SK-N-SH (cell line): ENCODE measurements at regions not wholly inside any gene's neighbourhood (a gene's known extent, or its start where the extent isn't known, plus 50 kb on each side); places are given as distances from the start of the nearest gene placed in this dataset.

Experiments used
- CTCF ChIA-PET: fragments of 300-600, 350-600 bp; formaldehyde crosslinking; extraction: SDS; loops from one replicate; lab custom pipeline; 2021; lab: Yijun Ruan, JAX
- POLR2A ChIA-PET: fragments of 350-600 bp; sonication (Branson Sonifier 250); formaldehyde crosslinking; extraction: SDS; loops from one replicate; lab custom pipeline; 2020; ENCODE audit warnings: antibody characterized with exemption, inconsistent platforms; lab: Yijun Ruan, JAX
- DNase-seq: peaks from one replicate; pipeline ENCODE4 v3.0.0; 2012
- H2AFZ ChIP-seq: fragments of 200-600 bp; sonication (generic); 2 replicates; pipeline ENCODE4 v1.8.1; 2016; ENCODE audit warnings: antibody characterized with exemption, mild to moderate bottlenecking, low read depth
- H3F3A ChIP-seq: fragments of 200-600 bp; sonication (generic); replicated peaks from 2 replicates; pipeline ENCODE3; 2016; ENCODE audit warnings: antibody characterized with exemption, mild to moderate bottlenecking; ENCODE audit not compliant: insufficient read depth
- H3K27ac ChIP-seq, 2 experiments: fragments of 200-500 bp in 1 of 2; fragments of 200-600 bp in 1 of 2; sonication (Bioruptor generic) in 1 of 2; sonication (generic), shearing (Covaris generic) in 1 of 2; 2 replicates each; pipeline versions ENCODE4 v1.5.1 to v1.6.1; 2014 to 2016; ENCODE audit warnings: low read depth in 2 of 2, inconsistent platforms in 1 of 2, low read length in 1 of 2, mild to moderate bottlenecking in 1 of 2, mixed read lengths in 1 of 2
- H3K27me3 ChIP-seq: fragments of 200-600 bp; sonication (generic), shearing (Covaris generic); 2 replicates; pipeline ENCODE4 v1.6.1; 2016; ENCODE audit warnings: mixed run types; ENCODE audit not compliant: insufficient read depth
- H3K36me3 ChIP-seq, 2 experiments: fragments of 200-500 bp in 1 of 2; fragments of 200-600 bp in 1 of 2; sonication (Bioruptor generic) in 1 of 2; sonication (generic) in 1 of 2; replicated peaks in 1 of 2; 2 replicates each; pipeline versions ENCODE3 to v1.5.1; 2014 to 2016; ENCODE audit warnings: low read length in 1 of 2, mild to moderate bottlenecking in 1 of 2; ENCODE audit not compliant: insufficient read depth in 2 of 2, control insufficient read depth in 1 of 2
- H3K4me1 ChIP-seq, 2 experiments: fragments of 200-500 bp in 1 of 2; fragments of 200-600 bp in 1 of 2; sonication (Bioruptor generic) in 1 of 2; sonication (generic), shearing (Covaris generic) in 1 of 2; 2 replicates each; pipeline versions ENCODE4 v1.5.1 to v1.6.1; 2014 to 2016; ENCODE audit warnings: low read depth in 1 of 2, low read length in 1 of 2, mixed run types in 1 of 2; ENCODE audit not compliant: insufficient read depth in 2 of 2, control insufficient read depth in 1 of 2
- H3K4me2 ChIP-seq: fragments of 200-600 bp; sonication (generic), shearing (Covaris generic); 2 replicates; pipeline ENCODE4 v1.6.1; 2017; ENCODE audit warnings: mixed run types
- H3K4me3 ChIP-seq, 2 experiments: fragments of 200-500 bp in 1 of 2; fragments of 200-600 bp in 1 of 2; sonication (Bioruptor generic) in 1 of 2; sonication (generic), shearing (Covaris generic) in 1 of 2; 2 replicates each; pipeline versions ENCODE4 v1.5.1 to v1.8.1; 2014 to 2016; ENCODE audit warnings: low read depth in 2 of 2, inconsistent platforms in 1 of 2, low read length in 1 of 2, mild to moderate bottlenecking in 1 of 2, mixed read lengths in 1 of 2, moderate library complexity in 1 of 2
- H3K79me2 ChIP-seq: fragments of 200-600 bp; sonication (generic); 2 replicates; pipeline ENCODE4 v1.8.1; 2017; ENCODE audit warnings: mild to moderate bottlenecking; ENCODE audit not compliant: insufficient read depth
- H3K9ac ChIP-seq: fragments of 200-600 bp; sonication (generic); 2 replicates; pipeline ENCODE4 v1.6.1; 2017; ENCODE audit warnings: mixed run types
- H3K9me2 ChIP-seq: fragments of 200-600 bp; sonication (generic); 2 replicates; pipeline ENCODE4 v1.6.1; 2017; ENCODE audit warnings: mixed run types
- H3K9me3 ChIP-seq: fragments of 200-600 bp; sonication (generic); 2 replicates; pipeline ENCODE4 v1.6.1; 2017; ENCODE audit warnings: mixed run types, mild to moderate bottlenecking, moderate library complexity
- H4K20me1 ChIP-seq: fragments of 200-600 bp; sonication (generic); 2 replicates; pipeline ENCODE4 v1.6.1; 2017; ENCODE audit warnings: mild to moderate bottlenecking, mixed run types; ENCODE audit not compliant: insufficient read depth
- CHD2 ChIP-seq: fragments of 150-350 bp; IDR thresholded peaks from 2 replicates; pipeline ENCODE4 v1.6.1; 2018; ENCODE audit warnings: low read length; ENCODE audit not compliant: partially characterized antibody
- EP300 ChIP-seq, 2 experiments: IDR thresholded peaks; 2 replicates each; pipeline versions ENCODE4 v1.4.0 to v1.6.1; 2012; ENCODE audit warnings: borderline replicate concordance in 1 of 2, low read depth in 1 of 2, low read length in 1 of 2
- EZH2phosphoT487 ChIP-seq: fragments of 200-600 bp; sonication (generic); IDR thresholded peaks from 2 replicates; pipeline ENCODE4 v1.6.1; 2017; ENCODE audit warnings: low read depth, mixed run types, mild to moderate bottlenecking, antibody characterized with exemption, moderate library complexity, borderline replicate concordance
- FOSL2 ChIP-seq: IDR thresholded peaks from 2 replicates; pipeline ENCODE4 v1.4.0; 2012; ENCODE audit warnings: low read depth, mild to moderate bottlenecking, moderate library complexity, borderline replicate concordance
- FOXM1 ChIP-seq: IDR thresholded peaks from 2 replicates; pipeline ENCODE4 v1.4.0; 2012; ENCODE audit warnings: low read depth, mild to moderate bottlenecking
- IRF3 ChIP-seq: fragments of 150-350 bp; IDR thresholded peaks from 2 replicates; pipeline ENCODE4 v1.6.1; 2016; ENCODE audit warnings: mild to moderate bottlenecking, low read depth, low read length
- JUND ChIP-seq: IDR thresholded peaks from 2 replicates; pipeline ENCODE4 v1.4.0; 2012
- MAX ChIP-seq: IDR thresholded peaks from 2 replicates; pipeline ENCODE4 v1.4.0; 2012; ENCODE audit warnings: low read depth
- MEF2A ChIP-seq: IDR thresholded peaks from 2 replicates; pipeline ENCODE4 v1.4.0; 2012; ENCODE audit warnings: low read depth, borderline replicate concordance
- NFIC ChIP-seq: IDR thresholded peaks from 2 replicates; pipeline ENCODE4 v1.4.0; 2012; ENCODE audit warnings: borderline replicate concordance
- NRF1 ChIP-seq: IDR thresholded peaks from 2 replicates; pipeline ENCODE4 v1.6.1; 2012; ENCODE audit warnings: low read depth, mild to moderate bottlenecking, low read length
- POLR2AphosphoS5 ChIP-seq: IDR thresholded peaks from 2 replicates; pipeline ENCODE4 v1.6.1; 2012; ENCODE audit warnings: low read depth, low read length
- RFX5 ChIP-seq: IDR thresholded peaks from 2 replicates; pipeline ENCODE4 v1.6.1; 2012; ENCODE audit warnings: mild to moderate bottlenecking, improper control_type of control experiment, low read length
- RXRA ChIP-seq: IDR thresholded peaks from 2 replicates; pipeline ENCODE4 v1.4.0; 2012; ENCODE audit warnings: low read depth, mild to moderate bottlenecking, borderline replicate concordance
- TAF1 ChIP-seq: IDR thresholded peaks from 2 replicates; pipeline ENCODE4 v1.6.1; 2012; ENCODE audit warnings: low read depth, mild to moderate bottlenecking, low read length, moderate library complexity, borderline replicate concordance
- TCF12 ChIP-seq: IDR thresholded peaks from 2 replicates; pipeline ENCODE4 v1.4.0; 2012
- YY1 ChIP-seq: IDR thresholded peaks from 2 replicates; pipeline ENCODE4 v1.4.0; 2012; ENCODE audit warnings: low read depth, mild to moderate bottlenecking
- WGBS: methylation state at CpG from one replicate; pipeline ENCODE4 v1.1.6; 2017; ENCODE audit warnings: low lambda C conversion rate; 5-methylcytosine and 5-hydroxymethylcytosine counted together
- TF ChIP-seq, protein P1 (sequence below): fragments of 150-350 bp; IDR thresholded peaks from 2 replicates; pipeline ENCODE4 v1.6.1; 2017; ENCODE audit warnings: antibody characterized with exemption, low read length, low read depth, borderline replicate concordance

DNA sequence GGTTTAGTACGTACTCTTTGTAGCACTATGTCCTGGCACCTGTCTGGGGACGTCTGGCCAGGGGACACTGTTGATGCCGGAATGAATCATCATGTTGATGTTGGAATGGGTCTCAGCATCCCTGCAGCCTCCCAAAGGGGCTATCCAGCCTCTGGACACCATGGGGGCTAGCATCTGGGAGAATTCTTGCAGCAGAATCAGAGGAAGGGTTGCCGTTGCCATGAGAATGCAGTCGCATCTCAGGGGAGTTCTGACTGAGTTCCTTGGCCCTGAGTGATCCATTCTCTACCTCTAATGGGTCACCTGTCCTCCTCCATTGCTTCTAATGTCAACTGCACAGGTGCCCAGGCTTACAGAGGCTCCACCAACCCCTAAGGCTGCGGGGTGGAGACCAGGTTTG lies 129.1 kb downstream of the UQCRFS1 start:
- no peak overlapping the region for H3K4me2 ChIP-seq
- no peaks in the 10 kb centered on the region for H3K9me3 ChIP-seq
- no peaks in the 10 kb centered on the region for H3K36me3 ChIP-seq
- TF ChIP-seq MAX (no peak), JUND (no peak), RFX5 (no peak), NRF1 (no peak), RXRA (no peak), TCF12 (no peak), EP300 (IDR thresholded peaks at IDR 0.05; ENCODE audit: borderline replicate concordance in 1 of 2, low read depth in 1 of 2, low read length in 1 of 2) (no peak)
- TF ChIP-seq, protein P1, sequence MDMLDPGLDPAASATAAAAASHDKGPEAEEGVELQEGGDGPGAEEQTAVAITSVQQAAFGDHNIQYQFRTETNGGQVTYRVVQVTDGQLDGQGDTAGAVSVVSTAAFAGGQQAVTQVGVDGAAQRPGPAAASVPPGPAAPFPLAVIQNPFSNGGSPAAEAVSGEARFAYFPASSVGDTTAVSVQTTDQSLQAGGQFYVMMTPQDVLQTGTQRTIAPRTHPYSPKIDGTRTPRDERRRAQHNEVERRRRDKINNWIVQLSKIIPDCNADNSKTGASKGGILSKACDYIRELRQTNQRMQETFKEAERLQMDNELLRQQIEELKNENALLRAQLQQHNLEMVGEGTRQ = no peak
- TF ChIP-seq, all 33 proteins: peak for 0
- no peak overlapping the region for H3K9ac ChIP-seq
- H3K27ac ChIP-seq = no peak overlapping the region
- H3K4me3 ChIP-seq = no peak overlapping the region
- no peaks in the 10 kb centered on the region for H3F3A ChIP-seq
- H3K4me1 ChIP-seq = no peaks in the 10 kb centered on the region
- 4% methylated on average over 6 of the region's 6 CpGs for WGBS
- H3K27me3 ChIP-seq = peaks cover 30% of the 10 kb centered on the region; the same call in 1 of the 2 replicates
- no peaks in the 10 kb centered on the region for H4K20me1 ChIP-seq
- no peak overlapping the region for H2AFZ ChIP-seq
- no peaks in the 10 kb centered on the region for H3K9me2 ChIP-seq
- H3K79me2 ChIP-seq = no peaks in the 10 kb centered on the region
- CTCF ChIA-PET = interaction anchor here (1.0 to 1.9 kb wide), 4 partner anchors 11 to 180 kb away, joined by 3 to 10 read pairs (median 4); no protein-coding TSS in a partner anchor
- DNase-seq = no peak
- POLR2A ChIA-PET = no interaction called here

- H4K20me1 ChIP-seq = no peaks in the 10 kb centered on the region
- TF ChIP-seq POLR2AphosphoS5 = no peak
- TF ChIP-seq MEF2A = no peak
- TF ChIP-seq IRF3 = no peak
- TF ChIP-seq RFX5 = no peak
- no peak for TF ChIP-seq RXRA
- no peak for TF ChIP-seq YY1
- no peak for TF ChIP-seq FOXM1
- no peak for TF ChIP-seq TAF1
- no peak for TF ChIP-seq NFIC
- no peak for TF ChIP-seq JUND
- no peak for TF ChIP-seq FOSL2
- TF ChIP-seq CHD2 = no peak
- no peak for TF ChIP-seq EZH2phosphoT487
- no peak overlapping the region for H3K4me3 ChIP-seq
- DNase-seq = no peak
- no peaks in the 10 kb centered on the region for H3K4me1 ChIP-seq
- H3K36me3 ChIP-seq = no peaks in the 10 kb centered on the region
- H3K79me2 ChIP-seq = no peaks in the 10 kb centered on the region
- ChIA-PET CTCF (no interaction called here), POLR2A (no interaction called here)
- H3F3A ChIP-seq = no peaks in the 10 kb centered on the region
- H3K9me2 ChIP-seq = no peaks in the 10 kb centered on the region
- no peak overlapping the region for H3K9ac ChIP-seq
- no peak overlapping the region for H3K4me2 ChIP-seq
- no peaks in the 10 kb centered on the region for H3K9me3 ChIP-seq
- WGBS = 18% methylated on average over 14 of the region's 14 CpGs
- no peak overlapping the region for H2AFZ ChIP-seq
- H3K27ac ChIP-seq = no peak overlapping the region
- peaks cover 21% of the 10 kb centered on the region; the same call in 1 of the 2 replicates for H3K27me3 ChIP-seq
Measured at GRCh38 chr19:29079356-29080032, 133.5 kb downstream of the UQCRFS1 start.
